H1 (cell line): ENCODE measurements at regions not wholly inside any gene's neighbourhood (a gene's known extent, or its start where the extent isn't known, plus 50 kb on each side); places are given as distances from the start of the nearest gene placed in this dataset.
A peak's percentile ranks its signal among the peaks of the same experiment; 100 is the strongest.

Experiments
- ATF3 ChIP-seq: IDR thresholded peaks from 2 replicates; pipeline ENCODE4 v1.6.1; 2011; ENCODE audit warnings: low read depth, mild to moderate bottlenecking, low read length; ENCODE audit not compliant: insufficient read depth
- BCL11A ChIP-seq, 2 experiments: IDR thresholded peaks; one replicate each; pipeline ENCODE4 v1.6.1; 2011; ENCODE audit warnings: low read depth in 2 of 2, low read length in 2 of 2, mild to moderate bottlenecking in 2 of 2
- CHD1 ChIP-seq: IDR thresholded peaks from 2 replicates; pipeline ENCODE4 v1.6.1; 2012; ENCODE audit warnings: low read depth, low read length, improper control_type of control experiment
- CHD2 ChIP-seq: IDR thresholded peaks from 2 replicates; pipeline ENCODE4 v1.6.1; 2012; ENCODE audit warnings: low read length, improper control_type of control experiment
- CTCF ChIP-seq, 3 experiments: IDR thresholded peaks; 1 replicate in 2 of 3; 2 replicates in 1 of 3; pipeline versions ENCODE4 v1.5.1 to v1.6.1; 2011; ENCODE audit warnings: low read length in 3 of 3, mild to moderate bottlenecking in 3 of 3, inconsistent platforms in 2 of 3, low read depth in 1 of 3, moderate library complexity in 1 of 3; ENCODE audit not compliant: insufficient read depth in 1 of 3; ENCODE audit errors: control extremely low read depth in 1 of 3
- KDM5A ChIP-seq: fragments of 200-600 bp; IDR thresholded peaks from 2 replicates; pipeline ENCODE4 v1.7.1; 2012; ENCODE audit warnings: mild to moderate bottlenecking, low read length, inconsistent platforms, mixed read lengths
- NRF1 ChIP-seq: IDR thresholded peaks from 2 replicates; pipeline ENCODE4 v1.6.1; 2011; ENCODE audit warnings: mild to moderate bottlenecking, low read depth, low read length, improper control_type of control experiment
- PHF8 ChIP-seq: fragments of 200-600 bp; sonication (generic); conservative IDR thresholded peaks from 2 replicates; pipeline ENCODE4 v1.7.1; 2012; ENCODE audit warnings: low read depth, mild to moderate bottlenecking, inconsistent platforms, low read length, moderate library complexity
- POLR2AphosphoS5 ChIP-seq: IDR thresholded peaks from 2 replicates; pipeline ENCODE4 v1.6.1; 2011; ENCODE audit warnings: low read depth, low read length
- SIRT6 ChIP-seq: IDR thresholded peaks from one replicate; pipeline ENCODE4 v1.7.1; 2012; ENCODE audit warnings: low read length, inconsistent platforms
- SP2 ChIP-seq: IDR thresholded peaks from 2 replicates; pipeline ENCODE4 v1.6.1; 2012; ENCODE audit warnings: mild to moderate bottlenecking, low read length, inconsistent platforms
- TBP ChIP-seq: IDR thresholded peaks from 2 replicates; pipeline ENCODE4 v1.6.1; 2011; ENCODE audit warnings: low read depth, low read length, improper control_type of control experiment
- TCF12 ChIP-seq: IDR thresholded peaks from 2 replicates; pipeline ENCODE4 v1.6.1; 2011; ENCODE audit warnings: low read depth, mild to moderate bottlenecking, low read length
- TF ChIP-seq, protein P1 (sequence below): IDR thresholded peaks from 2 replicates; pipeline ENCODE4 v1.6.1; 2012; ENCODE audit warnings: inconsistent platforms
- TF ChIP-seq, protein P2 (sequence below): IDR thresholded peaks from 2 replicates; pipeline ENCODE4 v1.6.1; 2011; ENCODE audit warnings: low read length, improper control_type of control experiment

DNA sequence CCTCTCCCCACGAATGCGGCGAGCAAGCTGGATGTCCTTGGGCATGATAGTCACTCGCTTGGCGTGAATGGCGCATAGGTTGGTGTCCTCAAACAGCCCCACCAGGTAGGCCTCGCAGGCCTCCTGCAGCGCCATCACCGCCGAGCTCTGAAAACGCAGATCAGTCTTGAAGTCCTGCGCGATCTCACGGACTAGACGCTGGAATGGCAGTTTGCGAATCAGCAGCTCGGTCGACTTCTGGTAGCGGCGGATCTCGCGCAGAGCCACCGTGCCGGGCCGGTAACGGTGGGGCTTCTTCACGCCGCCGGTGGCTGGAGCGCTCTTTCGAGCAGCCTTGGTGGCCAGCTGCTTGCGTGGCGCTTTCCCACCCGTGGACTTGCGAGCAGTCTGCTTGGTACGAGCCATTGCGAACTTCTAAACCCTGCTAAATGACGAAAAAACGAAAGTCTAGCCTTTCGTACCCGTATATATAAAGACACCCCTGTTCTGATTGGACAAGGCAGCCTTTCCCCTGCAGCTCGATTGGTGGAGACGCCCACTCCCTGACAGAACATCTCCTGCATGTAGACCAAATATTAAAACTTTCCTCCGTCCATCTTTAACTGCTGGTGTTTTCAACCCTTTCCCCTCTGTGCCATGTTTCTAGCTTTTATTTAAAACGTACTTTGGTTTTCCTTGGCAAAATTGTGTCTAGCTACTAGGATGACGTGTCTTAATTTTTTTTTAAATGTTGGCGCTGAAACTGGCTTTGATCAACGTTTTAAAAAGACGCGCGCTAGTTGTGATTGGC, 109.8 kb downstream of the HFE start (continued):
- TF ChIP-seq KDM5A = no peak
- TF ChIP-seq SP2 = no peak
- peak; percentile 43 for TF ChIP-seq SIRT6
- TF ChIP-seq TBP = peak; percentile 97
- TF ChIP-seq CHD2 = no peak
- TF ChIP-seq PHF8 = peak; percentile 60; the same call in 1 of the 2 replicates
- peak; percentile 35; the same call in 1 of the 2 replicates for TF ChIP-seq CHD1
- TF ChIP-seq, protein P1, sequence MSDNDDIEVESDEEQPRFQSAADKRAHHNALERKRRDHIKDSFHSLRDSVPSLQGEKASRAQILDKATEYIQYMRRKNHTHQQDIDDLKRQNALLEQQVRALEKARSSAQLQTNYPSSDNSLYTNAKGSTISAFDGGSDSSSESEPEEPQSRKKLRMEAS = no peak; the same call in 1 of the 2 replicates
- no peak for TF ChIP-seq NRF1
- TF ChIP-seq CTCF (IDR thresholded peaks at IDR 0.05; ENCODE audit: control extremely low read depth in 1 of 3, insufficient read depth in 1 of 3, low read depth in 1 of 3, low read length in 3 of 3) = no peak
- TF ChIP-seq POLR2AphosphoS5 = peak; percentile 100
- TF ChIP-seq, protein P2, sequence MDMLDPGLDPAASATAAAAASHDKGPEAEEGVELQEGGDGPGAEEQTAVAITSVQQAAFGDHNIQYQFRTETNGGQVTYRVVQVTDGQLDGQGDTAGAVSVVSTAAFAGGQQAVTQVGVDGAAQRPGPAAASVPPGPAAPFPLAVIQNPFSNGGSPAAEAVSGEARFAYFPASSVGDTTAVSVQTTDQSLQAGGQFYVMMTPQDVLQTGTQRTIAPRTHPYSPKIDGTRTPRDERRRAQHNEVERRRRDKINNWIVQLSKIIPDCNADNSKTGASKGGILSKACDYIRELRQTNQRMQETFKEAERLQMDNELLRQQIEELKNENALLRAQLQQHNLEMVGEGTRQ = no peak
- TF ChIP-seq TCF12 = no peak
- no peak for TF ChIP-seq ATF3
- TF ChIP-seq BCL11A (IDR thresholded peaks at IDR 0.05; ENCODE audit: low read depth in 2 of 2, low read length in 2 of 2) = no peak
